ENCODE measurements at regions not wholly inside any gene's neighbourhood (a gene's known extent, or its start where the extent isn't known, plus 50 kb on each side); places are given as distances from the start of the nearest gene placed in this dataset.
A peak's percentile ranks its signal among the peaks of the same experiment; 100 is the strongest.

DNA sequence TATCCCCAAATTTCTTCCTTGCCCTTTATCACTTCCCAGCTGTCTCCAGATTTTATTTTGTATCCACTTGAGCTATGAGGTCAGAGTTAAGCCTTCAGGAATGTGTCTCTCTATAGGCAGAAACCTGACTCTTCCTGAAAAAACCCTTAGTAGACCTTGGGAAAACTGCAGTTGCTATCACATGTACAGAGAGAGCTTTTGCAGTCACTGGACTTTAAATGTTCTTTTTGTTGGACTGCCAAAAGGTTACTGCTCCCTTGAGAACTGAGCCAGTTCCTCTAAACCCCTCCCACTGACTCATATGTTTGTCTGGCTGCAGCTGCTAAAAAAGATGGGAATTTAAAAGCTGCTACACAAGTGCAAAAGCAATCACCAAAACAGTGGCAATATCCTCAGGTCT is 169.1 kb upstream of the CCDC54 start:
- TF ChIP-seq, protein P1, sequence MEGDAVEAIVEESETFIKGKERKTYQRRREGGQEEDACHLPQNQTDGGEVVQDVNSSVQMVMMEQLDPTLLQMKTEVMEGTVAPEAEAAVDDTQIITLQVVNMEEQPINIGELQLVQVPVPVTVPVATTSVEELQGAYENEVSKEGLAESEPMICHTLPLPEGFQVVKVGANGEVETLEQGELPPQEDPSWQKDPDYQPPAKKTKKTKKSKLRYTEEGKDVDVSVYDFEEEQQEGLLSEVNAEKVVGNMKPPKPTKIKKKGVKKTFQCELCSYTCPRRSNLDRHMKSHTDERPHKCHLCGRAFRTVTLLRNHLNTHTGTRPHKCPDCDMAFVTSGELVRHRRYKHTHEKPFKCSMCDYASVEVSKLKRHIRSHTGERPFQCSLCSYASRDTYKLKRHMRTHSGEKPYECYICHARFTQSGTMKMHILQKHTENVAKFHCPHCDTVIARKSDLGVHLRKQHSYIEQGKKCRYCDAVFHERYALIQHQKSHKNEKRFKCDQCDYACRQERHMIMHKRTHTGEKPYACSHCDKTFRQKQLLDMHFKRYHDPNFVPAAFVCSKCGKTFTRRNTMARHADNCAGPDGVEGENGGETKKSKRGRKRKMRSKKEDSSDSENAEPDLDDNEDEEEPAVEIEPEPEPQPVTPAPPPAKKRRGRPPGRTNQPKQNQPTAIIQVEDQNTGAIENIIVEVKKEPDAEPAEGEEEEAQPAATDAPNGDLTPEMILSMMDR (IDR thresholded peaks at IDR 0.05): no peak
- Histone ChIP-seq H3K27ac (peak overlapping the region; percentile 41 to 84 (median 68)), H3K27me3 (no peaks in the 10 kb centered on the region), H3K4me1 (peaks cover 14 to 23% (median 21%) of the 10 kb centered on the region in 3 donors), H3K9me3 (no peaks in the 10 kb centered on the region), H3K4me3 (peak overlapping the region in 1 of 4 donors; percentile 5), H3K36me3 (no peaks in the 10 kb centered on the region)
- ATAC-seq: peak; percentile 97 to 99 (median 98)
- peak in 4 of 6 donors; percentile 20 to 74 (median 68) for DNase-seq
- intact Hi-C loops (cut with DNase I): no loop called here
- FAIRE-seq: peak; percentile 87

GRCh38 chr3:107208796-107209195 is 168.4 kb upstream of the CCDC54 start:
- H3K4me1 ChIP-seq: peaks cover 14 to 23% (median 21%) of the 10 kb centered on the region in 3 donors
- ATAC-seq (peak; percentile 27 to 39 (median 34)), DNase-seq (no peak), FAIRE-seq (no peak)
- no peaks in the 10 kb centered on the region for H3K9me3 ChIP-seq
- intact Hi-C loops (cut with DNase I): no loop called here
- TF ChIP-seq, protein P1 (IDR thresholded peaks at IDR 0.05): no peak
- H3K4me3 ChIP-seq: peak overlapping the region in 1 of 4 donors; percentile 5
- H3K27ac ChIP-seq: peak overlapping the region; percentile 41 to 84 (median 68)
- WGBS, 2 donors: 0 to 9% methylated on average over 1 of the region's 1 CpG
- no peaks in the 10 kb centered on the region for H3K27me3 ChIP-seq
- no peaks in the 10 kb centered on the region for H3K36me3 ChIP-seq

- H3K9me3 ChIP-seq: no peaks in the 10 kb centered on the region
- peak overlapping the region in 3 of 4 donors; percentile 64 to 84 (median 73) for H3K27ac ChIP-seq
- WGBS, 2 donors: 84 to 88% methylated on average over 4 of the region's 4 CpGs
- H3K4me1 ChIP-seq: peaks cover 14 to 23% (median 21%) of the 10 kb centered on the region in 3 donors
- ATAC-seq (no peak), DNase-seq (no peak), FAIRE-seq (peak; percentile 9)
- TF ChIP-seq, protein P1 (IDR thresholded peaks at IDR 0.05): no peak
- intact Hi-C loops (cut with DNase I): no loop called here
- H3K36me3 ChIP-seq: no peaks in the 10 kb centered on the region
- no peaks in the 10 kb centered on the region for H3K27me3 ChIP-seq
- no peak overlapping the region for H3K4me3 ChIP-seq
These were observed 167.8 kb upstream of the CCDC54 start for GRCh38 chr3:107209302-107209990.

GRCh38 chr3:107211608-107212007 is 165.6 kb upstream of the CCDC54 start:
- 58 to 71% methylated on average over 1 of the region's 1 CpG for WGBS, 2 donors
- no peaks in the 10 kb centered on the region for H3K27me3 ChIP-seq
- no peak overlapping the region for H3K27ac ChIP-seq
- H3K9me3 ChIP-seq: no peaks in the 10 kb centered on the region
- no peak for DNase-seq
- no peak for ATAC-seq
- no peaks in the 10 kb centered on the region for H3K36me3 ChIP-seq
- intact Hi-C loops (cut with DNase I): no loop called here
- TF ChIP-seq, protein P1 (IDR thresholded peaks at IDR 0.05): no peak
- FAIRE-seq: no peak
- peaks cover 14 to 23% (median 21%) of the 10 kb centered on the region in 3 donors for H3K4me1 ChIP-seq
- no peak overlapping the region for H3K4me3 ChIP-seq

GRCh38 chr3:107212618-107213017 is 164.6 kb upstream of the CCDC54 start:
- H3K9me3 ChIP-seq: no peaks in the 10 kb centered on the region
- ATAC-seq (no peak), DNase-seq (no peak), FAIRE-seq (no peak)
- peaks cover 8 to 18% (median 17%) of the 10 kb centered on the region in 3 donors for H3K4me1 ChIP-seq
- no peaks in the 10 kb centered on the region for H3K36me3 ChIP-seq
- 69% methylated on average over 3 of the region's 3 CpGs for WGBS, 2 donors
- no peaks in the 10 kb centered on the region for H3K27me3 ChIP-seq
- no peak overlapping the region for H3K4me3 ChIP-seq
- intact Hi-C loops (cut with DNase I): no loop called here
- TF ChIP-seq, protein P1 (IDR thresholded peaks at IDR 0.05): no peak
- no peak overlapping the region for H3K27ac ChIP-seq

Measured in pancreas (tissue), 10 donors.